WTC11 (cell line): ENCODE measurements at regions not wholly inside any gene's neighbourhood (a gene's known extent, or its start where the extent isn't known, plus 50 kb on each side); places are given as distances from the start of the nearest gene placed in this dataset.

Source experiments
- ATAC-seq: fragments of 200-7000 bp; cut with Tn5 transposase; 2 replicates; pipeline ENCODE4 v1.10.0; 2021; ENCODE audit warnings: mild to moderate bottlenecking, moderate library complexity
- CTCF ChIA-PET: fragments of 300-600 bp; sonication (Branson Sonifier 250); formaldehyde crosslinking; loops from one replicate; lab custom pipeline; 2021; ENCODE audit warnings: antibody characterized with exemption; lab: Charles Lee
- POLR2A ChIA-PET: fragments of 350-600 bp; sonication (Branson Sonifier 250); formaldehyde crosslinking; loops from one replicate; lab custom pipeline; 2021; ENCODE audit warnings: antibody characterized with exemption; lab: Charles Lee
- DNase-seq: peaks from one replicate; pipeline ENCODE4 v3.0.0; 2021; ENCODE audit warnings: low spot score
- H3K27ac Mint-ChIP-seq: 2 replicates; pipeline ENCODE4 v1.8.0; 2021; ENCODE audit warnings: mixed read lengths
- H3K27me3 Mint-ChIP-seq: 2 replicates; pipeline ENCODE4 v1.8.0; 2021; ENCODE audit warnings: low read depth, mild to moderate bottlenecking, moderate library complexity, mixed read lengths
- H3K36me3 Mint-ChIP-seq: 2 replicates; pipeline ENCODE4 v1.8.0; 2021; ENCODE audit warnings: mixed read lengths
- H3K4me1 Mint-ChIP-seq: 2 replicates; pipeline ENCODE4 v1.8.0; 2022; ENCODE audit warnings: mixed read lengths
- H3K4me3 Mint-ChIP-seq: 2 replicates; pipeline ENCODE4 v1.8.0; 2021; ENCODE audit warnings: mild to moderate bottlenecking, moderate library complexity, mixed read lengths
- H3K9me3 Mint-ChIP-seq: 2 replicates; pipeline ENCODE4 v1.8.0; 2021; ENCODE audit warnings: mixed read lengths
- ARID4B ChIP-seq: sonication (generic); formaldehyde crosslinking; IDR thresholded peaks from 2 replicates; pipeline ENCODE4 v1.8.0; 2023; ENCODE audit warnings: missing genetic modification reagents, mild to moderate bottlenecking, borderline replicate concordance
- ATF1 ChIP-seq: sonication (generic); formaldehyde crosslinking; IDR thresholded peaks from 2 replicates; pipeline ENCODE4 v1.8.1; 2023; ENCODE audit warnings: mild to moderate bottlenecking, moderate library complexity, missing genetic modification reagents
- ATF3 ChIP-seq: sonication (generic); formaldehyde crosslinking; conservative IDR thresholded peaks from 2 replicates; pipeline ENCODE4 v1.8.1; 2022; ENCODE audit warnings: mild to moderate bottlenecking, missing genetic modification reagents
- ESRRA ChIP-seq: sonication (generic); formaldehyde crosslinking; IDR thresholded peaks from 2 replicates; pipeline ENCODE4 v1.8.1; 2022; ENCODE audit warnings: mild to moderate bottlenecking, missing genetic modification reagents, borderline replicate concordance
- FOXP4 ChIP-seq: sonication (generic); formaldehyde crosslinking; IDR thresholded peaks from 2 replicates; pipeline ENCODE4 v1.8.0; 2022; ENCODE audit warnings: mild to moderate bottlenecking, missing genetic modification reagents
- PREB ChIP-seq: sonication (generic); formaldehyde crosslinking; IDR thresholded peaks from 2 replicates; pipeline ENCODE4 v1.8.1; 2022; ENCODE audit warnings: mild to moderate bottlenecking, missing genetic modification reagents, moderate library complexity, borderline replicate concordance
- PRRX2 ChIP-seq: fragments of 250-450 bp; sonication (Bioruptor Pico); IDR thresholded peaks from 2 replicates; pipeline ENCODE4 v1.8.0; 2021; ENCODE audit warnings: mild to moderate bottlenecking
- SMAD3 ChIP-seq: sonication (generic); formaldehyde crosslinking; IDR thresholded peaks from 2 replicates; pipeline ENCODE4 v1.8.0; 2022; ENCODE audit warnings: missing genetic modification reagents, mild to moderate bottlenecking, borderline replicate concordance
- TCF7 ChIP-seq: sonication (generic); formaldehyde crosslinking; IDR thresholded peaks from 2 replicates; pipeline ENCODE4 v1.8.0; 2022; ENCODE audit warnings: mild to moderate bottlenecking, low read depth, missing genetic modification reagents, moderate library complexity
- ZBTB21 ChIP-seq: sonication (generic); formaldehyde crosslinking; IDR thresholded peaks from 2 replicates; pipeline ENCODE4 v1.8.1; 2023; ENCODE audit warnings: mild to moderate bottlenecking, missing genetic modification reagents, borderline replicate concordance
- ZBTB43 ChIP-seq: sonication (generic); formaldehyde crosslinking; IDR thresholded peaks from 2 replicates; pipeline ENCODE4 v1.8.1; 2023; ENCODE audit warnings: mild to moderate bottlenecking, missing genetic modification reagents
- ZNF671 ChIP-seq: fragments of 250-450 bp; sonication (Bioruptor Pico); IDR thresholded peaks from 2 replicates; pipeline ENCODE4 v1.8.0; 2021; ENCODE audit warnings: mild to moderate bottlenecking
- ZSCAN18 ChIP-seq: fragments of 250-450 bp; sonication (Bioruptor Pico); IDR thresholded peaks from 2 replicates; pipeline ENCODE4 v2.1.2; 2022; ENCODE audit warnings: mild to moderate bottlenecking, moderate library complexity

GRCh38 chr18:78711971-78712370 lies 267.6 kb upstream of the SALL3 start:
- Mint-ChIP-seq H3K9me3 (peaks cover 35% of the 10 kb centered on the region), H3K36me3 (peaks cover 28% of the 10 kb centered on the region), H3K4me3 (no peak overlapping the region)
- CTCF ChIA-PET = no interaction called here
- no peak for DNase-seq
- no peak for TF ChIP-seq ESRRA
- TF ChIP-seq ATF3 (CRISPR knock-in tag) = no peak
- no peak for TF ChIP-seq ZBTB21
- TF ChIP-seq PREB (CRISPR knock-in tag) = no peak
- TF ChIP-seq ZBTB43 (CRISPR knock-in tag) = no peak
- no peak for TF ChIP-seq TCF7 (CRISPR knock-in tag)
- TF ChIP-seq SMAD3 (CRISPR knock-in tag) = no peak
- no peak for TF ChIP-seq ZNF671 (CRISPR knock-in tag)
- TF ChIP-seq ZSCAN18 (CRISPR knock-in tag) = no peak
- no peak for TF ChIP-seq PRRX2 (CRISPR knock-in tag)
- TF ChIP-seq, all 79 proteins: peak for 0
- POLR2A ChIA-PET = no interaction called here
- no peak for ATAC-seq
- Mint-ChIP-seq H3K4me1 (no peaks in the 10 kb centered on the region), H3K27ac (no peak overlapping the region), H3K27me3 (peaks cover 3% of the 10 kb centered on the region)

- Mint-ChIP-seq H3K36me3 (peaks cover 26% of the 10 kb centered on the region), H3K27me3 (peaks cover 3% of the 10 kb centered on the region), H3K4me3 (no peak overlapping the region), H3K27ac (no peak overlapping the region), H3K9me3 (peaks cover 30% of the 10 kb centered on the region), H3K4me1 (no peaks in the 10 kb centered on the region)
- peak; percentile 65 for DNase-seq
- POLR2A ChIA-PET = no interaction called here
- CTCF ChIA-PET = no interaction called here
- peak; percentile 65 for ATAC-seq
- TF ChIP-seq ATF1 (CRISPR knock-in tag) (no peak), ARID4B (CRISPR knock-in tag) (peak; percentile 39; the same call in 1 of the 2 replicates), FOXP4 (peak; percentile 46; the same call in 1 of the 2 replicates)
Observed at GRCh38 chr18:78713069-78713468, 266.5 kb upstream of the SALL3 start.
